NCI-H1694 treated with DMSO at 0.1 percent for 48 hours (cell line): ENCODE measurements at regions not wholly inside any gene's neighbourhood (a gene's known extent, or its start where the extent isn't known, plus 50 kb on each side); places are given as distances from the start of the nearest gene placed in this dataset.
"Not testable (repeated sequence)": the region's sequence is repeated elsewhere in the genome, so short reads cannot be mapped to it uniquely, and the experiment has no call there.

Source experiments
- DNase-seq: peaks from one replicate; lab custom pipeline; 2025; lab: John Stamatoyannopoulos, UW

- DNase-seq = no peak
Measured at GRCh38 chr15:60137711-60138396, 133.7 kb downstream of the FOXB1 start.

GRCh38 chr15:60138397-60138968 lies 134.4 kb downstream of the FOXB1 start:
- no peak for DNase-seq

GRCh38 chr15:60152386-60152785 lies 148.3 kb downstream of the FOXB1 start:
- DNase-seq = no peak

GRCh38 chr15:60154764-60155325 lies 150.7 kb downstream of the FOXB1 start:
- no peak for DNase-seq

- no peak for DNase-seq
Measured at GRCh38 chr15:60155661-60156060, 151.6 kb downstream of the FOXB1 start.

GRCh38 chr15:60160909-60161308 lies 156.8 kb downstream of the FOXB1 start:
- DNase-seq = no peak

GRCh38 chr15:60161704-60162103 lies 157.6 kb downstream of the FOXB1 start:
- no peak for DNase-seq

- DNase-seq = no peak
Measured at GRCh38 chr15:60162251-60162967, 158.3 kb downstream of the FOXB1 start.

GRCh38 chr15:60162968-60163355 lies 158.9 kb downstream of the FOXB1 start:
- no peak for DNase-seq

GRCh38 chr15:60165111-60165510 lies 161.0 kb downstream of the FOXB1 start:
- DNase-seq = no peak

- DNase-seq = no peak
Measured at GRCh38 chr15:60172143-60172542, 168.0 kb downstream of the FOXB1 start.

GRCh38 chr15:60179786-60180391 lies 175.8 kb downstream of the FOXB1 start:
- peak; percentile 22 for DNase-seq

- DNase-seq = not testable (repeated sequence)
Measured at GRCh38 chr15:60181957-60182356, 177.8 kb downstream of the FOXB1 start.

GRCh38 chr15:60183366-60183765 lies 179.3 kb downstream of the FOXB1 start:
- no peak for DNase-seq

- DNase-seq = no peak
Measured at GRCh38 chr15:60184579-60184978, 180.5 kb downstream of the FOXB1 start.

GRCh38 chr15:60191016-60191415 lies 186.9 kb downstream of the FOXB1 start:
- DNase-seq = no peak

GRCh38 chr15:60191821-60192220 lies 187.7 kb downstream of the FOXB1 start:
- DNase-seq = no peak

- no peak for DNase-seq
Measured at GRCh38 chr15:60195611-60196010, 191.5 kb downstream of the FOXB1 start.

- DNase-seq = no peak
Measured at GRCh38 chr15:60204131-60204885, 193.5 kb downstream of the ANXA2 start.

- peak; percentile 66 for DNase-seq
Measured at GRCh38 chr15:60208709-60209108, 189.1 kb downstream of the ANXA2 start.

- DNase-seq = no peak
Measured at GRCh38 chr15:60212536-60212935, 185.2 kb downstream of the ANXA2 start.
